ENCODE measurements at regions not wholly inside any gene's neighbourhood (a gene's known extent, or its start where the extent isn't known, plus 50 kb on each side); places are given as distances from the start of the nearest gene placed in this dataset.

- TF ChIP-seq POLR2A (IDR thresholded peaks at IDR 0.05; ENCODE audit: low read depth, low read length) = no peak
- TF ChIP-seq MYC (IDR thresholded peaks at IDR 0.05; ENCODE audit: low read depth, low read length) = no peak
- no peak for TF ChIP-seq MAX (IDR thresholded peaks at IDR 0.05; ENCODE audit: insufficient read depth, insufficient read length)
- TF ChIP-seq, protein P1, sequence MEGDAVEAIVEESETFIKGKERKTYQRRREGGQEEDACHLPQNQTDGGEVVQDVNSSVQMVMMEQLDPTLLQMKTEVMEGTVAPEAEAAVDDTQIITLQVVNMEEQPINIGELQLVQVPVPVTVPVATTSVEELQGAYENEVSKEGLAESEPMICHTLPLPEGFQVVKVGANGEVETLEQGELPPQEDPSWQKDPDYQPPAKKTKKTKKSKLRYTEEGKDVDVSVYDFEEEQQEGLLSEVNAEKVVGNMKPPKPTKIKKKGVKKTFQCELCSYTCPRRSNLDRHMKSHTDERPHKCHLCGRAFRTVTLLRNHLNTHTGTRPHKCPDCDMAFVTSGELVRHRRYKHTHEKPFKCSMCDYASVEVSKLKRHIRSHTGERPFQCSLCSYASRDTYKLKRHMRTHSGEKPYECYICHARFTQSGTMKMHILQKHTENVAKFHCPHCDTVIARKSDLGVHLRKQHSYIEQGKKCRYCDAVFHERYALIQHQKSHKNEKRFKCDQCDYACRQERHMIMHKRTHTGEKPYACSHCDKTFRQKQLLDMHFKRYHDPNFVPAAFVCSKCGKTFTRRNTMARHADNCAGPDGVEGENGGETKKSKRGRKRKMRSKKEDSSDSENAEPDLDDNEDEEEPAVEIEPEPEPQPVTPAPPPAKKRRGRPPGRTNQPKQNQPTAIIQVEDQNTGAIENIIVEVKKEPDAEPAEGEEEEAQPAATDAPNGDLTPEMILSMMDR (IDR thresholded peaks at IDR 0.05; ENCODE audit: extremely low read depth in 1 of 2, insufficient read depth in 1 of 2, low read depth in 1 of 2, low read length in 2 of 2) = no peak
- TF ChIP-seq GATA2 (IDR thresholded peaks at IDR 0.05; ENCODE audit: insufficient read depth, insufficient read length, low read depth, low read length) = no peak
- TF ChIP-seq EZH2 (IDR thresholded peaks at IDR 0.05; ENCODE audit: borderline replicate concordance, low read depth, low read length, severe bottlenecking) = no peak
- TF ChIP-seq POLR2AphosphoS5 (IDR thresholded peaks at IDR 0.05; ENCODE audit: insufficient read depth, low read depth, low read length) = no peak
- TF ChIP-seq JUN (IDR thresholded peaks at IDR 0.05; ENCODE audit: borderline replicate concordance, insufficient read depth, insufficient read length, low read depth) = no peak
Observed at GRCh38 chr1:194394676-194395075, 1208.3 kb upstream of the B3GALT2 start.
